Left lung (tissue), 4 donors: ENCODE measurements at regions not wholly inside any gene's neighbourhood (a gene's known extent, or its start where the extent isn't known, plus 50 kb on each side); places are given as distances from the start of the nearest gene placed in this dataset.

Experiments used
- ATAC-seq: fragments of 200-7000 bp; cut with Tn5 transposase; one replicate; pipeline ENCODE4 v1.9.1; 2020; ENCODE audit warnings: moderate library complexity
- DNase-seq, 4 donors: peaks; one replicate each; pipeline ENCODE4 v3.0.0-alpha.2; 2013 to 2020
- H3K27ac ChIP-seq, 2 donors: fragments of 200-600 bp; sonication (generic) in 1 of 2; one replicate each; pipeline versions ENCODE4 v1.5.0 to v1.8.0; 2020 to 2021
- H3K27me3 ChIP-seq, 2 donors: fragments of 200-600 bp; sonication (generic) in 1 of 2; one replicate each; pipeline versions ENCODE4 v1.5.0 to v1.8.0; 2020 to 2021
- H3K36me3 ChIP-seq, 2 donors: fragments of 200-600 bp; sonication (generic) in 1 of 2; one replicate each; pipeline versions ENCODE4 v1.5.0 to v1.8.0; 2020 to 2021
- H3K4me1 ChIP-seq, 2 donors: fragments of 200-600 bp; one replicate each; pipeline ENCODE4 v1.8.0; 2021
- H3K4me3 ChIP-seq, 2 donors: fragments of 200-600 bp; sonication (generic) in 1 of 2; one replicate each; pipeline versions ENCODE4 v1.5.0 to v1.8.0; 2020 to 2021; ENCODE audit warnings: mild to moderate bottlenecking in 1 of 2
- H3K9me3 ChIP-seq, 2 donors: fragments of 200-600 bp; sonication (generic) in 1 of 2; one replicate each; pipeline versions ENCODE4 v1.5.0 to v1.8.0; 2020 to 2021
- intact Hi-C, 2 donors: fragments of 100-400 bp; cut with DNase I; formaldehyde crosslinking; loops; one replicate each; pipeline versions ENCODE4 v1.11.2 to v1.14.2; 2022
- TF ChIP-seq, protein P1 (sequence below), 2 donors: fragments of 200-600 bp; sonication (generic) in 1 of 2; IDR thresholded peaks; one replicate each; pipeline versions ENCODE4 v1.5.0 to v1.8.0; 2021; ENCODE audit warnings: antibody characterized with exemption in 2 of 2
- donor health status: DM: no; HTN: yes; CAD: no.
- donor health status: DM: no; HTN: no; CAD: no.

DNA sequence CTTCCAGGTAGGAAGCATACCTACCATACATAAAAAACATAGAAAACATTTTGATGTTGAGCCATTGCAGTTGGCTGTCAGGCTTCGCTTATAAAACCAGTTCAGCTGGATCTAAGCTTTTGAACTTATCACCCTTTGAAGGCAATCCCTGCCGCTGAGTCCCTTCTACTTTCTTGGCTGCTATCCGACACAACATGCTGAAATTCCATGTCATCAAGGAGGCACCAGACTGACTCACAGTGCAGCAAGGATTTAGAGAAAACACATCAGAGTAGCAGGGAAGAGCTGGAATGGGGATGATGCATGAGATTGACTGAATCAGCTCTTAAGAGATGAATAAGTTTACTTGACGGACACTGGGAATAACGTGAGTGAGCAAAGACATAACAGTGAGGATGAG, 135.0 kb upstream of the MAN1A1 start:
- Histone ChIP-seq H3K36me3 (no peaks in the 10 kb centered on the region), H3K4me3 (no peak overlapping the region), H3K27ac (no peak overlapping the region), H3K9me3 (no peaks in the 10 kb centered on the region), H3K27me3 (no peaks in the 10 kb centered on the region), H3K4me1 (no peaks in the 10 kb centered on the region)
- TF ChIP-seq, protein P1, sequence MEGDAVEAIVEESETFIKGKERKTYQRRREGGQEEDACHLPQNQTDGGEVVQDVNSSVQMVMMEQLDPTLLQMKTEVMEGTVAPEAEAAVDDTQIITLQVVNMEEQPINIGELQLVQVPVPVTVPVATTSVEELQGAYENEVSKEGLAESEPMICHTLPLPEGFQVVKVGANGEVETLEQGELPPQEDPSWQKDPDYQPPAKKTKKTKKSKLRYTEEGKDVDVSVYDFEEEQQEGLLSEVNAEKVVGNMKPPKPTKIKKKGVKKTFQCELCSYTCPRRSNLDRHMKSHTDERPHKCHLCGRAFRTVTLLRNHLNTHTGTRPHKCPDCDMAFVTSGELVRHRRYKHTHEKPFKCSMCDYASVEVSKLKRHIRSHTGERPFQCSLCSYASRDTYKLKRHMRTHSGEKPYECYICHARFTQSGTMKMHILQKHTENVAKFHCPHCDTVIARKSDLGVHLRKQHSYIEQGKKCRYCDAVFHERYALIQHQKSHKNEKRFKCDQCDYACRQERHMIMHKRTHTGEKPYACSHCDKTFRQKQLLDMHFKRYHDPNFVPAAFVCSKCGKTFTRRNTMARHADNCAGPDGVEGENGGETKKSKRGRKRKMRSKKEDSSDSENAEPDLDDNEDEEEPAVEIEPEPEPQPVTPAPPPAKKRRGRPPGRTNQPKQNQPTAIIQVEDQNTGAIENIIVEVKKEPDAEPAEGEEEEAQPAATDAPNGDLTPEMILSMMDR (IDR thresholded peaks at IDR 0.05): no peak
- intact Hi-C loops: no loop called here
- peak in 1 of 4 donors; percentile 61 for DNase-seq
- peak; percentile 64 for ATAC-seq

DNA sequence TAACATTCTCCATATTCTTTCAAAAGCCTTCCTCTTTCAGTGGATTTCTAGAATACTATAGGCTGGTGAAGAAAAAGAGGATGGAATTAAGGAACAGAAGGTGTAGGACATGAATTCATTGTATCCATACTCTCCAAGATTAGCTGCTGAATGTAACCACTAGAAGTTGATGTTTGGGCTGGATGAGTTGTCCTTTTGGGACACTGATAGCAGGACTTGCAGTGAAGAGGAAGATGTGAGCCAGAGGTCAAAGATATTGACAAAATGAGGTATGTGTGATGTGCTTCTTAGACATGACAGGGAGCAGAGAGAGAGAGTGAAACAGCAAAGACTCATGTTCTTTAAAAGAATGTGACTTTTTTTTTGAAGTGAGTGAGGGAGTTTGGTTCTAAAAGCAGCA, 134.3 kb upstream of the MAN1A1 start:
- H3K27me3 ChIP-seq: no peaks in the 10 kb centered on the region
- no peaks in the 10 kb centered on the region for H3K36me3 ChIP-seq
- TF ChIP-seq, protein P1 (IDR thresholded peaks at IDR 0.05): no peak
- no peak for ATAC-seq
- H3K4me3 ChIP-seq: no peak overlapping the region
- no peak for DNase-seq
- H3K27ac ChIP-seq: no peak overlapping the region
- H3K4me1 ChIP-seq: no peaks in the 10 kb centered on the region
- H3K9me3 ChIP-seq: no peaks in the 10 kb centered on the region
- intact Hi-C loops: no loop called here

DNA sequence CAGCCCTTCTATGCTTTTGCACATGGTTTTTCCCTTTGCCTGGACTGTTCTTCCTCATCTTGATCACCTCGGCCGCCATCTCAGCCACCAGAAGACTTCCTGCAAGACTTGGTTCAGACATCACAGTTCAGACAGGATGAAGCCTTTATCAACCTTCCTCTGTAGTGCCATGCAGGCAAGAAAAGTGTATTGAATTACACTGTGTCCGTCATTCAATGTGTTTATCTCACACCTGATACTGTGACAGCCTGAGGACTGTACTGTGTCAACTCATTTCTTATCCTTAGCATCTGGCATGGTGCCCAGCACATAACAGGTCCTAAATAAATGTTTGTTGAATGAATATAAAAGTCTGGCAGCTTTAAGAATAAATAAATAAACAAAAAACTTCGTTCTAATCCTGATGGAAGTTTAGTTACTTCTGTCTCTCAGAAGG, 133.3 kb upstream of the MAN1A1 start:
- ATAC-seq (no peak), DNase-seq (no peak)
- TF ChIP-seq, protein P1 (IDR thresholded peaks at IDR 0.05): no peak
- intact Hi-C loops: no loop called here
- Histone ChIP-seq H3K4me1 (no peaks in the 10 kb centered on the region), H3K27me3 (no peaks in the 10 kb centered on the region), H3K27ac (no peak overlapping the region), H3K9me3 (no peaks in the 10 kb centered on the region), H3K4me3 (no peak overlapping the region), H3K36me3 (no peaks in the 10 kb centered on the region)

DNA sequence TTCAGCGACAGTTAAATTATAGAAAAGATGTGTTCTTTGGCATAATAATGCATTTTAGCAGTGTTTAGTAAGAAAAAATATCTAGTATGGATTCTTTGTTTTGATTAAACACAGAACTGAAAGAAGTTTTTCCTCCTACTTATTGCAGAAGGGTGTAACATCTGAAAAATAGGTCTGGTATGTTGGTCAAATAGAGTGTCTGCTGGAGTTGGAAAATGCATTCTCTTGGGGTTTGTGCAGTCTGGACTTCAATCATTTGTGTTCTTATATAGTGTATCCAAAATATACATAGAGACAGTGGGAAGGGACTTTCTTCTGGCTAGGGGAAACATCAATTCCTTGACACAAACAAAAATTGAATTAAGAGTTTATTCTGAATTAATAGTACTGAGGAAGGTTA, 132.4 kb upstream of the MAN1A1 start:
- Histone ChIP-seq H3K4me1 (no peaks in the 10 kb centered on the region), H3K9me3 (no peaks in the 10 kb centered on the region), H3K27ac (no peak overlapping the region), H3K4me3 (no peak overlapping the region), H3K27me3 (no peaks in the 10 kb centered on the region), H3K36me3 (no peaks in the 10 kb centered on the region)
- no peak for DNase-seq
- ATAC-seq: no peak
- TF ChIP-seq, protein P1 (IDR thresholded peaks at IDR 0.05): no peak
- intact Hi-C loops: no loop called here

DNA sequence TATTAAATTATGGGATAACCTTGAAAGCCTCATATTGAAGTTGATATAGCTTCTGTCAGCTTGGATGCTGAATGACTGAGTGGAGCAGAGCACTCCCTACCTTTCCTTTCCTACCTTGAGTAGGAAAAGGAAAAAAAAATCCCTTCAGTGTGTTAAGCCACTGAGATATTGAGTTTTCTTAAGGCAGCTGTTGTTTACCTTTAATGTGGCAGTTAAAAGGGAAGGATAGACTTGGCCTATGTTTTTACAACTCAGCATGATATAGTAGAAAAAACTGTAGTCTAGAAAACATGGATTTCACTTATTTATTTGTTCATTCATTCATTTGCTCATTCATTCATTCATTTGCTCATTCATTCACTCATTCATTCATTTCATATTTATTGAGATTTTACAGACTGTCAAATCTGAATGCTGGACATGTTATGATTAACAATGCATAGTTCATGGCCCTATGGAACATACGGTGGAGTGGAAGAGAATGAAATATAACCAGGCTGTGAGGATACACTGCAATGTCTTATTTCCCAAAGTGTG, 131.5 kb upstream of the MAN1A1 start:
- no peak overlapping the region for H3K4me3 ChIP-seq

More for the DNA sequence above, 131.5 kb upstream of the MAN1A1 start:
- H3K27me3 ChIP-seq: no peaks in the 10 kb centered on the region
- no peaks in the 10 kb centered on the region for H3K36me3 ChIP-seq
- TF ChIP-seq, protein P1 (IDR thresholded peaks at IDR 0.05): no peak
- no peak for DNase-seq
- H3K27ac ChIP-seq: no peak overlapping the region
- intact Hi-C loops: no loop called here
- no peaks in the 10 kb centered on the region for H3K9me3 ChIP-seq
- no peaks in the 10 kb centered on the region for H3K4me1 ChIP-seq
- no peak for ATAC-seq
